Endothelial cell (in vitro differentiated cells): ENCODE measurements at regions not wholly inside any gene's neighbourhood (a gene's known extent, or its start where the extent isn't known, plus 50 kb on each side); places are given as distances from the start of the nearest gene placed in this dataset.
"Not testable (repeated sequence)": the region's sequence is repeated elsewhere in the genome, so short reads cannot be mapped to it uniquely, and the experiment has no call there.

ENCODE experiments used
- DNase-seq: peaks from one replicate; pipeline ENCODE4 v3.0.0; 2021; ENCODE audit warnings: low spot score
- H3K27ac Mint-ChIP-seq: one replicate; pipeline ENCODE4 v1.8.0; 2021; ENCODE audit warnings: mixed read lengths, inconsistent platforms; ENCODE audit not compliant: unreplicated experiment
- H3K27me3 Mint-ChIP-seq: one replicate; pipeline ENCODE4 v1.8.0; 2021; ENCODE audit warnings: mild to moderate bottlenecking, moderate library complexity, mixed read lengths, inconsistent platforms; ENCODE audit not compliant: unreplicated experiment
- H3K36me3 Mint-ChIP-seq: one replicate; pipeline ENCODE4 v1.8.0; 2021; ENCODE audit warnings: mild to moderate bottlenecking, low read depth, mixed read lengths, inconsistent platforms; ENCODE audit not compliant: unreplicated experiment
- H3K4me1 Mint-ChIP-seq: one replicate; pipeline ENCODE4 v1.8.0; 2021; ENCODE audit warnings: mild to moderate bottlenecking, mixed read lengths, inconsistent platforms; ENCODE audit not compliant: unreplicated experiment
- H3K4me3 Mint-ChIP-seq: one replicate; pipeline ENCODE4 v1.8.0; 2021; ENCODE audit warnings: mild to moderate bottlenecking, mixed read lengths, inconsistent platforms; ENCODE audit not compliant: unreplicated experiment
- H3K9me3 Mint-ChIP-seq: one replicate; pipeline ENCODE4 v1.8.0; 2021; ENCODE audit warnings: mixed read lengths, inconsistent platforms; ENCODE audit not compliant: unreplicated experiment
- TF ChIP-seq, protein P1 (sequence below): fragments of 200-600 bp; sonication (generic); IDR thresholded peaks from one replicate; pipeline ENCODE4 v1.5.0; 2021; ENCODE audit warnings: antibody characterized with exemption; ENCODE audit not compliant: unreplicated experiment

DNA sequence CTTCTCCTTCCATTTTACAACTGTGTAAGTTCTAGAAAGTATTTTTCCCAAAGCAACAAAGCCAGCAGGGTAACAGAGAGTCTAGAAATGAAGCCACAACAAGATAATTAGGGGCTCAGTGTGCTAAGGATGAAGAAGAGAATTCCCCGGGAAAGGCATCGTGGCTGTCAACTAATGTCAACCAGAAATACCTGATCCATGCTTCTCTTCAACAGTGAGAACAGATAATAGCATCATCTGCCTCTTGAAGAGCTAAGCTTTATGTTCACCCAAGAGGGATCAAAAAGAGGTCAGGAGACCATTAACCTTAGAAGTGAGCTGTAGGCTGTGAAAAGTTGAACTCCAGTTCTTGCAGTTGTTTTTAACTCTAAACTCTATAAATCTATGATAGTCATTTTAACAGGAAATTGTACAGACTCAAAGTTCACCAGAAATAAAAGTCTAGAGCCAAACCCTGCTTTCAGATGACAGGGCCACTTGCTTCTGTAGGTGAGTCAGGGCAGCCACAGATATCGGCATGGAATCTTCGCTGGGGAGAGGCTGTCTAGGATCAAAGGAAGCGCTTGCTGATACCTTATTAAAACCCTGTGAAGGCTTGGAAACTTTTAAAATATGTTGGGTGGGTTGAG, 540.7 kb upstream of the ID2 start:
- no peaks in the 10 kb centered on the region for H3K9me3 Mint-ChIP-seq
- H3K4me1 Mint-ChIP-seq: peaks cover 12% of the 10 kb centered on the region
- no peak overlapping the region for H3K4me3 Mint-ChIP-seq
- no peak overlapping the region for H3K27ac Mint-ChIP-seq
- DNase-seq: no peak
- H3K36me3 Mint-ChIP-seq: no peaks in the 10 kb centered on the region
- H3K27me3 Mint-ChIP-seq: peaks cover 1% of the 10 kb centered on the region
- TF ChIP-seq, protein P1, sequence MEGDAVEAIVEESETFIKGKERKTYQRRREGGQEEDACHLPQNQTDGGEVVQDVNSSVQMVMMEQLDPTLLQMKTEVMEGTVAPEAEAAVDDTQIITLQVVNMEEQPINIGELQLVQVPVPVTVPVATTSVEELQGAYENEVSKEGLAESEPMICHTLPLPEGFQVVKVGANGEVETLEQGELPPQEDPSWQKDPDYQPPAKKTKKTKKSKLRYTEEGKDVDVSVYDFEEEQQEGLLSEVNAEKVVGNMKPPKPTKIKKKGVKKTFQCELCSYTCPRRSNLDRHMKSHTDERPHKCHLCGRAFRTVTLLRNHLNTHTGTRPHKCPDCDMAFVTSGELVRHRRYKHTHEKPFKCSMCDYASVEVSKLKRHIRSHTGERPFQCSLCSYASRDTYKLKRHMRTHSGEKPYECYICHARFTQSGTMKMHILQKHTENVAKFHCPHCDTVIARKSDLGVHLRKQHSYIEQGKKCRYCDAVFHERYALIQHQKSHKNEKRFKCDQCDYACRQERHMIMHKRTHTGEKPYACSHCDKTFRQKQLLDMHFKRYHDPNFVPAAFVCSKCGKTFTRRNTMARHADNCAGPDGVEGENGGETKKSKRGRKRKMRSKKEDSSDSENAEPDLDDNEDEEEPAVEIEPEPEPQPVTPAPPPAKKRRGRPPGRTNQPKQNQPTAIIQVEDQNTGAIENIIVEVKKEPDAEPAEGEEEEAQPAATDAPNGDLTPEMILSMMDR: no peak

DNA sequence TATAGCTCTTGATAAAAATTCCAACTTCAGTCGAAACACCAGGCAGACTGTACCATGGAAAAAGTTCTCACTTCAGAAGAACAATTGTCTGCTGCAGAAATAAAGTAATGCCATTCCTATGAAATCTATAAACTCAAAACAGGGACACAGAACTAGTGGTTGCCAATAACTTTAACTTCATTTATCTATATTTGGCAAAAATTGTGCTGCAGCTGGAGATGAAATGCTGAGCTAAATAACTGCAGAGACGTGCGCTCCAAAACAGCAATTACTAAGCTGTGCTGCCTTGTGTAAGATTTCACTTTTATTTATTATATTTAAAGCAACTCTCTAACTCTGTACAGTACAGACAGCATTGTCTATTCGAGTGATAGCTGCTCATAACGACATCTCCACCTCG, 540.1 kb upstream of the ID2 start:
- Mint-ChIP-seq H3K4me1 (peaks cover 12% of the 10 kb centered on the region), H3K9me3 (no peaks in the 10 kb centered on the region), H3K36me3 (no peaks in the 10 kb centered on the region), H3K27me3 (peaks cover 3% of the 10 kb centered on the region), H3K27ac (no peak overlapping the region), H3K4me3 (no peak overlapping the region)
- DNase-seq: no peak
- TF ChIP-seq, protein P1: no peak

GRCh38 chr2:8142461-8142860, 539.4 kb upstream of the ID2 start:
- Mint-ChIP-seq H3K4me3 (no peak overlapping the region), H3K4me1 (peaks cover 12% of the 10 kb centered on the region), H3K36me3 (no peaks in the 10 kb centered on the region), H3K9me3 (no peaks in the 10 kb centered on the region), H3K27ac (no peak overlapping the region), H3K27me3 (peaks cover 3% of the 10 kb centered on the region)
- TF ChIP-seq, protein P1: no peak
- DNase-seq: no peak

DNA sequence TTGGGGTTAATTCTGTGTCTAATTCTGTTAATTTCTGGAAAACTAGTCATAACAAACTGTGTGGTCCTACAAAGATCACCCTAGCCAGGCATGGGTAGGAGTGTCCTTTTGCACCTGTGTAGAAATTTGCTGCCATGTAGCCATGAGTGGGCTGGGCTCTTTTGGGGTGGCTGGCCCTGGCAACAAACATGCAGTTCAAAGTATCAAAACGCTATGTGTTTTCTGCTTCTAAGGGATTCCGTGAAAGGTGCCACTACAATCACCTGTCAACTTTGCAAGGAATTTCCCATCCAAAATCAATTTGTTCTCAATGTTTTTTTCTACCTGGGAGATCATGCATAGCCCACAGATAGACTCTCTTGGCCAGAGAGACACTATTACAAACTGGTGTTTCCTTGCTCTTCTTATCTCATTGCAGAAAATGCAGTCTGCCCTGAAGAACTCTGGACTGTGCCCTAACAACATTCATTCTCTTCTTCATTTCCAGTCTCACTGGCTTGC, 537.7 kb upstream of the ID2 start:
- no peak overlapping the region for H3K27ac Mint-ChIP-seq
- peaks cover 3% of the 10 kb centered on the region for H3K27me3 Mint-ChIP-seq
- no peaks in the 10 kb centered on the region for H3K9me3 Mint-ChIP-seq
- DNase-seq: no peak
- TF ChIP-seq, protein P1: no peak
- no peaks in the 10 kb centered on the region for H3K36me3 Mint-ChIP-seq
- H3K4me1 Mint-ChIP-seq: peaks cover 8% of the 10 kb centered on the region
- no peak overlapping the region for H3K4me3 Mint-ChIP-seq

DNA sequence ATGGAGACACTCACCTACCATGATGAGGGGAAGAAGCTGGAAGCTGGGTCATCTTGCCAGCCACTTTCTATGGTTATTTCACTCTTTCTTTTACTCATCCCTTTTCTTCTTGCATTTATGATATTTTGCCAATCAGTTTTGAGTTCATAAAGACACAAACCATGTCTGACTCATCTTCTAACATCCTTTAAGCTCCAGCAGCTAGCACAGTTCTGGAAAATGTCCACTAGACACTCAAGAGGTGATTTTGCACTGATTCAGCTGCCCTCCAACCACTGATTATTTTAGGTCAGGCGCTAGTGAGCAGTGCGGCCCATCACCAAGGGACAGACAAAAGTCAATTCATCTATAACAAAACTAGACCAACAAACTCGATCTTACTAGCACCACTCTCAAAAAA, 537.1 kb upstream of the ID2 start:
- TF ChIP-seq, protein P1: no peak
- Mint-ChIP-seq H3K36me3 (no peaks in the 10 kb centered on the region), H3K4me3 (no peak overlapping the region), H3K27me3 (peaks cover 3% of the 10 kb centered on the region), H3K27ac (no peak overlapping the region), H3K9me3 (no peaks in the 10 kb centered on the region), H3K4me1 (peaks cover 10% of the 10 kb centered on the region)
- DNase-seq: no peak

- H3K36me3 Mint-ChIP-seq, H3K27ac Mint-ChIP-seq, H3K9me3 Mint-ChIP-seq, DNase-seq, H3K4me3 Mint-ChIP-seq, H3K27me3 Mint-ChIP-seq: not testable (repeated sequence)
- peaks cover 16% of the 10 kb centered on the region for H3K4me1 Mint-ChIP-seq
These were observed 536.5 kb upstream of the ID2 start for GRCh38 chr2:8145375-8145774.
